ENCODE measurements at regions not wholly inside any gene's neighbourhood (a gene's known extent, or its start where the extent isn't known, plus 50 kb on each side); places are given as distances from the start of the nearest gene placed in this dataset.

GRCh38 chr4:54794579-54794978 lies 136.8 kb downstream of the KIT start:
- no peak for TF ChIP-seq CTCF (IDR thresholded peaks at IDR 0.05; ENCODE audit: insufficient read depth, low read length, missing control alignments)
- DNase-seq (ENCODE audit: low read depth, low spot score) = no peak
- no peak overlapping the region for H3K4me3 ChIP-seq (ENCODE audit: low read depth, low read length)
- ChIA-PET CTCF (no interaction called here), POLR2A (no interaction called here)

- no peak overlapping the region for H3K4me3 ChIP-seq (ENCODE audit: low read depth, low read length)
- CTCF ChIA-PET = no interaction called here
- POLR2A ChIA-PET = no interaction called here
- DNase-seq (ENCODE audit: low read depth, low spot score) = no peak
- no peak for TF ChIP-seq CTCF (IDR thresholded peaks at IDR 0.05; ENCODE audit: insufficient read depth, low read length, missing control alignments)
Measured at GRCh38 chr4:54793856-54794422, 136.2 kb downstream of the KIT start.
